ENCODE measurements at regions not wholly inside any gene's neighbourhood (a gene's known extent, or its start where the extent isn't known, plus 50 kb on each side); places are given as distances from the start of the nearest gene placed in this dataset.

GRCh38 chr12:11535127-11535526, 114.3 kb upstream of the ETV6 start:
- TF ChIP-seq SMC3 (IDR thresholded peaks at IDR 0.05; ENCODE audit: low read depth, low read length) (no peak), RAD21 (IDR thresholded peaks at IDR 0.05; ENCODE audit: low read length) (no peak), POLR2A (IDR thresholded peaks at IDR 0.05; ENCODE audit: low read depth, low read length) (no peak), RFX5 (IDR thresholded peaks at IDR 0.05; ENCODE audit: low read depth, low read length) (no peak), MXI1 (IDR thresholded peaks at IDR 0.05; ENCODE audit: borderline replicate concordance, low read depth, low read length) (no peak), RCOR1 (IDR thresholded peaks at IDR 0.05; ENCODE audit: insufficient replicate concordance, low read length) (no peak), CEBPB (IDR thresholded peaks at IDR 0.05; ENCODE audit: low read depth, low read length) (no peak), CHD1 (IDR thresholded peaks at IDR 0.05; ENCODE audit: low read depth, low read length) (no peak), FOS (IDR thresholded peaks at IDR 0.05; ENCODE audit: low read depth, low read length) (no peak)
- TF ChIP-seq, protein P1, sequence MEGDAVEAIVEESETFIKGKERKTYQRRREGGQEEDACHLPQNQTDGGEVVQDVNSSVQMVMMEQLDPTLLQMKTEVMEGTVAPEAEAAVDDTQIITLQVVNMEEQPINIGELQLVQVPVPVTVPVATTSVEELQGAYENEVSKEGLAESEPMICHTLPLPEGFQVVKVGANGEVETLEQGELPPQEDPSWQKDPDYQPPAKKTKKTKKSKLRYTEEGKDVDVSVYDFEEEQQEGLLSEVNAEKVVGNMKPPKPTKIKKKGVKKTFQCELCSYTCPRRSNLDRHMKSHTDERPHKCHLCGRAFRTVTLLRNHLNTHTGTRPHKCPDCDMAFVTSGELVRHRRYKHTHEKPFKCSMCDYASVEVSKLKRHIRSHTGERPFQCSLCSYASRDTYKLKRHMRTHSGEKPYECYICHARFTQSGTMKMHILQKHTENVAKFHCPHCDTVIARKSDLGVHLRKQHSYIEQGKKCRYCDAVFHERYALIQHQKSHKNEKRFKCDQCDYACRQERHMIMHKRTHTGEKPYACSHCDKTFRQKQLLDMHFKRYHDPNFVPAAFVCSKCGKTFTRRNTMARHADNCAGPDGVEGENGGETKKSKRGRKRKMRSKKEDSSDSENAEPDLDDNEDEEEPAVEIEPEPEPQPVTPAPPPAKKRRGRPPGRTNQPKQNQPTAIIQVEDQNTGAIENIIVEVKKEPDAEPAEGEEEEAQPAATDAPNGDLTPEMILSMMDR (conservative IDR thresholded peaks at IDR 0.05; ENCODE audit: low read depth, low read length), result no peak
